Mammary epithelial cell (primary cell): ENCODE measurements at regions not wholly inside any gene's neighbourhood (a gene's known extent, or its start where the extent isn't known, plus 50 kb on each side); places are given as distances from the start of the nearest gene placed in this dataset.

Experiments used
- EZH2 ChIP-seq: IDR thresholded peaks from 2 replicates; pipeline ENCODE4 v1.6.1; 2012; ENCODE audit warnings: low read length, inconsistent platforms, borderline replicate concordance
- TF ChIP-seq, protein P1 (sequence below), 2 donors: IDR thresholded peaks in 1 of 2; conservative IDR thresholded peaks in 1 of 2; 2 replicates each; pipeline ENCODE4 v1.5.1; 2011 to 2012; ENCODE audit warnings: inconsistent platforms in 2 of 2, low read length in 2 of 2, mild to moderate bottlenecking in 2 of 2, control low read depth in 1 of 2, low read depth in 1 of 2; ENCODE audit not compliant: insufficient read depth in 1 of 2; ENCODE audit errors: extremely low read depth in 1 of 2

GRCh38 chr2:239593455-239593854 lies 192.6 kb upstream of the HDAC4 start:
- TF ChIP-seq, protein P1, sequence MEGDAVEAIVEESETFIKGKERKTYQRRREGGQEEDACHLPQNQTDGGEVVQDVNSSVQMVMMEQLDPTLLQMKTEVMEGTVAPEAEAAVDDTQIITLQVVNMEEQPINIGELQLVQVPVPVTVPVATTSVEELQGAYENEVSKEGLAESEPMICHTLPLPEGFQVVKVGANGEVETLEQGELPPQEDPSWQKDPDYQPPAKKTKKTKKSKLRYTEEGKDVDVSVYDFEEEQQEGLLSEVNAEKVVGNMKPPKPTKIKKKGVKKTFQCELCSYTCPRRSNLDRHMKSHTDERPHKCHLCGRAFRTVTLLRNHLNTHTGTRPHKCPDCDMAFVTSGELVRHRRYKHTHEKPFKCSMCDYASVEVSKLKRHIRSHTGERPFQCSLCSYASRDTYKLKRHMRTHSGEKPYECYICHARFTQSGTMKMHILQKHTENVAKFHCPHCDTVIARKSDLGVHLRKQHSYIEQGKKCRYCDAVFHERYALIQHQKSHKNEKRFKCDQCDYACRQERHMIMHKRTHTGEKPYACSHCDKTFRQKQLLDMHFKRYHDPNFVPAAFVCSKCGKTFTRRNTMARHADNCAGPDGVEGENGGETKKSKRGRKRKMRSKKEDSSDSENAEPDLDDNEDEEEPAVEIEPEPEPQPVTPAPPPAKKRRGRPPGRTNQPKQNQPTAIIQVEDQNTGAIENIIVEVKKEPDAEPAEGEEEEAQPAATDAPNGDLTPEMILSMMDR (conservative IDR thresholded peaks at IDR 0.05 in 1 of 2, IDR thresholded peaks at IDR 0.05 in 1 of 2; ENCODE audit: extremely low read depth in 1 of 2, insufficient read depth in 1 of 2, low read depth in 1 of 2, low read length in 2 of 2): no peak
- TF ChIP-seq EZH2: no peak
